Amniotic stem cell (primary cell): ENCODE measurements at regions not wholly inside any gene's neighbourhood (a gene's known extent, or its start where the extent isn't known, plus 50 kb on each side); places are given as distances from the start of the nearest gene placed in this dataset.

ENCODE experiments used
- DNase-seq: peaks from one replicate; lab custom pipeline; 2025; lab: John Stamatoyannopoulos, UW

- no peak for DNase-seq
Observed at GRCh38 chr5:74916831-74917710, 50.9 kb upstream of the FAM169A start.
